Endothelial cell of umbilical vein (primary cell): ENCODE measurements at regions not wholly inside any gene's neighbourhood (a gene's known extent, or its start where the extent isn't known, plus 50 kb on each side); places are given as distances from the start of the nearest gene placed in this dataset.

Source experiments
- BruUV-seq: library from RNA; stranded (reverse); fragments of 400-500 nt; replicated peaks from 2 replicates; lab custom pipeline; 2021; lab: Mats Ljungman, UMichigan
- CTCF ChIA-PET: fragments of 300-600, 350-600 bp; sonication (Branson Sonifier 250); formaldehyde crosslinking; loops from one replicate; lab custom pipeline; 2021; ENCODE audit warnings: antibody characterized with exemption, inconsistent platforms; lab: Charles Lee
- POLR2A ChIA-PET: fragments of 300-600, 350-600 bp; sonication (Branson Sonifier 250); formaldehyde crosslinking; loops from one replicate; lab custom pipeline; 2021; ENCODE audit warnings: antibody characterized with exemption, inconsistent platforms; lab: Charles Lee
- DNase-seq: peaks from one replicate; pipeline ENCODE4 v3.0.0-alpha.2; 2011; ENCODE audit warnings: low read depth, low spot score
- FAIRE-seq: peaks from 2 replicates; lab custom pipeline; 2011; peaks lifted over from hg19 to GRCh38; lab: Jason Lieb, UNC
- H2AFZ ChIP-seq: 2 replicates; pipeline ENCODE4 v1.6.0; 2012; ENCODE audit warnings: low read depth, low read length, control low read depth, inconsistent platforms
- H3K27ac ChIP-seq: 2 replicates; pipeline ENCODE4 v1.5.1; 2011; ENCODE audit warnings: low read depth, mild to moderate bottlenecking, control low read depth, low read length, moderate library complexity; ENCODE audit not compliant: insufficient read depth
- H3K27me3 ChIP-seq, 2 experiments: 2 replicates each; pipeline versions ENCODE4 v1.6.0 to v1.6.1; 2011; ENCODE audit warnings: low read length in 2 of 2, mixed read lengths in 1 of 2; ENCODE audit not compliant: control insufficient read depth in 2 of 2, insufficient read depth in 2 of 2
- H3K36me3 ChIP-seq, 2 experiments: 2 replicates in 1 of 2; 3 replicates in 1 of 2; pipeline ENCODE4 v1.5.1; 2011; ENCODE audit warnings: low read length in 2 of 2, mild to moderate bottlenecking in 1 of 2, moderate library complexity in 1 of 2; ENCODE audit not compliant: control insufficient read depth in 2 of 2, insufficient read depth in 2 of 2; ENCODE audit errors: extremely low read depth in 1 of 2
- H3K4me1 ChIP-seq: 3 replicates; pipeline ENCODE4 v1.5.1; 2011; ENCODE audit warnings: mild to moderate bottlenecking, low read length; ENCODE audit not compliant: control insufficient read depth, insufficient read depth; ENCODE audit errors: extremely low read depth
- H3K4me2 ChIP-seq: 2 replicates; pipeline ENCODE4 v1.6.1; 2011; ENCODE audit warnings: low read length, control low read depth, mixed read lengths; ENCODE audit not compliant: insufficient read depth
- H3K4me3 ChIP-seq, 3 experiments: fragments of 200-600 bp in 1 of 3; sonication (generic), shearing (Covaris generic) in 1 of 3; replicated peaks in 1 of 3; 2 replicates each; pipeline ENCODE4 v1.5.1; 2011 to 2016; ENCODE audit warnings: control low read depth in 3 of 3, low read length in 3 of 3, mild to moderate bottlenecking in 2 of 3, inconsistent platforms in 1 of 3, low read depth in 1 of 3, moderate library complexity in 1 of 3; ENCODE audit not compliant: insufficient read depth in 1 of 3
- H3K79me2 ChIP-seq: 2 replicates; pipeline ENCODE4 v1.6.0; 2012; ENCODE audit warnings: low read length, inconsistent platforms; ENCODE audit not compliant: control insufficient read depth, insufficient read depth
- H3K9ac ChIP-seq: replicated peaks from 2 replicates; pipeline ENCODE3; 2011; ENCODE audit warnings: low read length, control low read depth; ENCODE audit not compliant: insufficient read depth; ENCODE audit errors: extremely low read depth
- H3K9me1 ChIP-seq: replicated peaks from 3 replicates; pipeline ENCODE4 v1.6.0; 2011; ENCODE audit warnings: mild to moderate bottlenecking, low read length; ENCODE audit not compliant: control insufficient read depth, insufficient read depth; ENCODE audit errors: extremely low read depth
- H3K9me3 ChIP-seq: replicated peaks from 2 replicates; pipeline ENCODE4 v1.5.1; 2012; ENCODE audit warnings: low read length, inconsistent platforms; ENCODE audit not compliant: control insufficient read depth, insufficient read depth
- H4K20me1 ChIP-seq: replicated peaks from 2 replicates; pipeline ENCODE3; 2011; ENCODE audit warnings: mild to moderate bottlenecking, low read length; ENCODE audit not compliant: control insufficient read depth, insufficient read depth; ENCODE audit errors: extremely low read depth
- EZH2 ChIP-seq: IDR thresholded peaks from 2 replicates; pipeline ENCODE4 v1.6.1; 2012; ENCODE audit warnings: borderline replicate concordance, low read depth, mild to moderate bottlenecking, moderate library complexity, low read length, inconsistent platforms; ENCODE audit not compliant: severe bottlenecking
- FOS ChIP-seq: IDR thresholded peaks from 2 replicates; pipeline ENCODE4 v1.6.1; 2011; ENCODE audit warnings: mild to moderate bottlenecking, low read length, moderate library complexity, borderline replicate concordance; ENCODE audit not compliant: insufficient read depth
- GATA2 ChIP-seq: IDR thresholded peaks from 2 replicates; pipeline ENCODE4 v1.7.0; 2011; ENCODE audit warnings: low read depth, mild to moderate bottlenecking, moderate library complexity, mixed read lengths, low read length; ENCODE audit not compliant: insufficient read length, insufficient read depth
- JUN ChIP-seq: IDR thresholded peaks from 2 replicates; pipeline ENCODE4 v1.6.1; 2011; ENCODE audit warnings: borderline replicate concordance, low read depth; ENCODE audit not compliant: insufficient read length, insufficient read depth
- MAX ChIP-seq: IDR thresholded peaks from 2 replicates; pipeline ENCODE4 v1.6.1; 2011; ENCODE audit not compliant: insufficient read depth, insufficient read length
- MYC ChIP-seq: IDR thresholded peaks from one replicate; pipeline ENCODE4 v1.6.1; 2011; ENCODE audit warnings: mild to moderate bottlenecking, low read depth, low read length
- POLR2A ChIP-seq: IDR thresholded peaks from 2 replicates; pipeline ENCODE4 v1.6.1; 2012; ENCODE audit warnings: low read depth, mild to moderate bottlenecking, control low read depth, low read length
- POLR2AphosphoS5 ChIP-seq: IDR thresholded peaks from 2 replicates; pipeline ENCODE4 v1.6.1; 2012; ENCODE audit warnings: low read depth, mild to moderate bottlenecking, control low read depth, low read length, moderate library complexity; ENCODE audit not compliant: insufficient read depth
- dilution Hi-C: fragments of 300-500 bp; cut with MboI; formaldehyde crosslinking; loops from one replicate; pipeline ENCODE4 v1.15.0; 2019; ENCODE audit warnings: low sequenced_read_pairs; ENCODE audit not compliant: extremely low pct_ligation_motif_present
- intact Hi-C: fragments of 100-400 bp; cut with micrococcal nuclease; formaldehyde crosslinking; loops from one replicate; pipeline ENCODE4 v1.10.0; 2022
- TF ChIP-seq, protein P1 (sequence below), 2 donors: IDR thresholded peaks; 1 replicate in 1 of 2; 2 replicates in 1 of 2; pipeline ENCODE4 v1.5.1; 2011; ENCODE audit warnings: low read length in 2 of 2, mild to moderate bottlenecking in 2 of 2, moderate library complexity in 2 of 2, control low read depth in 1 of 2, inconsistent platforms in 1 of 2, low read depth in 1 of 2; ENCODE audit not compliant: insufficient read depth in 1 of 2; ENCODE audit errors: extremely low read depth in 1 of 2

- Histone ChIP-seq H4K20me1 (no peaks in the 10 kb centered on the region), H3K9ac (no peak overlapping the region), H2AFZ (no peak overlapping the region), H3K4me3 (no peak overlapping the region), H3K9me1 (no peaks in the 10 kb centered on the region), H3K4me1 (no peaks in the 10 kb centered on the region), H3K27me3 (no peaks in the 10 kb centered on the region), H3K4me2 (no peak overlapping the region), H3K9me3 (no peaks in the 10 kb centered on the region), H3K27ac (no peak overlapping the region), H3K36me3 (no peaks in the 10 kb centered on the region), H3K79me2 (no peaks in the 10 kb centered on the region)
- dilution Hi-C loops (no loop called here), intact Hi-C loops (no loop called here)
- CTCF ChIA-PET: no interaction called here
- no peak for FAIRE-seq
- POLR2A ChIA-PET: no interaction called here
- BruUV-seq: no TSS peak
- DNase-seq: no peak
- TF ChIP-seq GATA2 (no peak), POLR2AphosphoS5 (no peak), MAX (no peak), JUN (no peak), EZH2 (no peak), MYC (no peak), POLR2A (no peak), FOS (no peak)
- TF ChIP-seq, protein P1, sequence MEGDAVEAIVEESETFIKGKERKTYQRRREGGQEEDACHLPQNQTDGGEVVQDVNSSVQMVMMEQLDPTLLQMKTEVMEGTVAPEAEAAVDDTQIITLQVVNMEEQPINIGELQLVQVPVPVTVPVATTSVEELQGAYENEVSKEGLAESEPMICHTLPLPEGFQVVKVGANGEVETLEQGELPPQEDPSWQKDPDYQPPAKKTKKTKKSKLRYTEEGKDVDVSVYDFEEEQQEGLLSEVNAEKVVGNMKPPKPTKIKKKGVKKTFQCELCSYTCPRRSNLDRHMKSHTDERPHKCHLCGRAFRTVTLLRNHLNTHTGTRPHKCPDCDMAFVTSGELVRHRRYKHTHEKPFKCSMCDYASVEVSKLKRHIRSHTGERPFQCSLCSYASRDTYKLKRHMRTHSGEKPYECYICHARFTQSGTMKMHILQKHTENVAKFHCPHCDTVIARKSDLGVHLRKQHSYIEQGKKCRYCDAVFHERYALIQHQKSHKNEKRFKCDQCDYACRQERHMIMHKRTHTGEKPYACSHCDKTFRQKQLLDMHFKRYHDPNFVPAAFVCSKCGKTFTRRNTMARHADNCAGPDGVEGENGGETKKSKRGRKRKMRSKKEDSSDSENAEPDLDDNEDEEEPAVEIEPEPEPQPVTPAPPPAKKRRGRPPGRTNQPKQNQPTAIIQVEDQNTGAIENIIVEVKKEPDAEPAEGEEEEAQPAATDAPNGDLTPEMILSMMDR (IDR thresholded peaks at IDR 0.05; ENCODE audit: extremely low read depth in 1 of 2, insufficient read depth in 1 of 2, low read depth in 1 of 2, low read length in 2 of 2): no peak
Observed at GRCh38 chr3:80308637-80309036, 540.8 kb upstream of the ROBO1 start.
